Activated CD4-positive, CD25-positive, alpha-beta regulatory T cell treated with anti-CD3 and anti-CD28 coated beads, Interleukin-2, amount 50 U/mL, for 24 hours (primary cell): ENCODE measurements at regions not wholly inside any gene's neighbourhood (a gene's known extent, or its start where the extent isn't known, plus 50 kb on each side); places are given as distances from the start of the nearest gene placed in this dataset.
"Not testable (repeated sequence)": the region's sequence is repeated elsewhere in the genome, so short reads cannot be mapped to it uniquely, and the experiment has no call there.

ENCODE experiments used
- ATAC-seq, 2 donors: fragments of 150-1000 bp; cut with Tn5 transposase; one replicate each; pipeline ENCODE4 v1.10.0; 2021; ENCODE audit warnings: mild to moderate bottlenecking in 1 of 2, moderate library complexity in 1 of 2

DNA sequence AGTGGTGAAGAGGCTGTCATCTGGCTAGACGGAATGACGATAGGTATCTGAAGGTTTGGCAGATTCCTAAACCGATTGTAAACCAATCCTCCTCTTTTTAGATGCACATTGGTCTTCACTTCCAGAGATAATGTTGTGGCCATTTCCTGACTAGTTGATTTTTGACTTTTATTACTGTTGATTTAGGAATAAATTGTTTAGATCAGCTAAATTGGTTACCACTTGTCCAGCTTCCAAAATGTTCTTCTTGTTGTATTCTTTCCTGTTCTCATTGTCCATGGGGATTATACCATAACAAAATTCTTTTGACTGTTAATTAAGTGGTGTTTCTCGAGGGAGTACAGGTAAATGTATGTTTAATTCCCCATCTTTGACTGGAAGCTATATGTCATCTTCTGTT lies 119.7 kb downstream of the MACROH2A1 start:
- no peak for ATAC-seq

DNA sequence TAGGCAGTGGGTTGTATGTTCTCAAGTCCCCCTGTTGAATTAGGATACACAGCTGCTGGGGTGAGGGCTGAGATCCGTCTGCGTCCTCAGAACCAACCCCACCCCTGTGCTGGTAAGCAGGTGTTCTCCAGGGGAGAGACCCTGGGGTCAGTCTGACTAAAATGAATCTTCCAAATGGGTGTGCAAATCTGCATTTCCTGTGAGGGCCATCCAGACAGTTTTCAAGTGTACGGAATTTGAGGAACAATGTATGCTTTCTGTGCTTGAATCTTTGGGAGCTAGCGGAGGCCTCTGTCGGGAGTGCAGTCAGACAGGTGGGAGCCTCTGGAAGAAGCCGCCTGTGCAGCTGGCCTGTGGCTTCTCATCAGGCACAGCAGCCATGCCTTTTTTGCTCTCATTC lies 122.9 kb downstream of the MACROH2A1 start:
- no peak for ATAC-seq

DNA sequence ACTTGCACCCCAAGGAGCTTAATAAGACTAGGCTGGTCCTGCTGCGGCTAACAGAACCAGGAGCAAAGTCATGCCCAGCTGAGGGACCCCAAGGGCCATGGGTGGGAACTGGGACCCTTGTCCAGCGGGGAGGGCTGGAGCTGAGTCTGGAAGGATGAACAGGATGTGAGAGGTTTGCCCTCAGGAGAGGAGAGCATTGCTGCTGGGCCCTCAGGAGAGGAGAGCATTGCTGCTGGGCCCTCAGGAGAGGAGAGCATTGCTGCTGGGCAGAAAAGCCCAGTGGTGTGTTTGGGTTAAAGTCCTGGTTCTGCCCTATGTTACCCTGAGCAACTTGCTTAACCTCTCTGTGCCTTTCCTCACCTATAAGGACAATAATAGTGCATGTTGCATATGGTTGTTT lies 125.8 kb downstream of the MACROH2A1 start:
- peak in 1 of 2 donors; percentile 32 for ATAC-seq

DNA sequence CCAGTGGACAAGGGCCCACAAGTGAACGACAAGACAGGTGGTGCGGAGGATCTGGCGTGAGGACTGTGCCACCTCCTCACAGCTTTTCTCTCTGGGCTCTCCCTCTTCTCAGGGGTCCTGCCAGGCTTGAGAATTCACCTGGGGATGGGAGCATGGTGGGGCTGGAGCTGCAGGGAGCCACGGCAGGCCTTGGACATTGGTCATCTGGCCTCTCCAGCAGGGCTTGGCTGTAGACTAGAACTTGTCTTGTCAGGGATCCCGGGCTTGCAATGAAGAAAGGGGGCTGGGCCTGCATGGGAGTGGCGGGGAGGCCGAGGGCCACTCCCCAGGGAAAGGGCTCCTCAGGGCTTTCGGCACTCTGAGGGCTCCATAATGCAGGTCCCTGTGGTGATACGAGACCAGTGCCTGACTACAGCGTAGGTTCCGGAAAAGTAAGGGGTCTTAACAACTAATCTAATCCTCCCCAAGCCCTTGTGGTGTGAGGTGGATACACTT lies 126.7 kb downstream of the MACROH2A1 start:
- ATAC-seq, result no peak

DNA sequence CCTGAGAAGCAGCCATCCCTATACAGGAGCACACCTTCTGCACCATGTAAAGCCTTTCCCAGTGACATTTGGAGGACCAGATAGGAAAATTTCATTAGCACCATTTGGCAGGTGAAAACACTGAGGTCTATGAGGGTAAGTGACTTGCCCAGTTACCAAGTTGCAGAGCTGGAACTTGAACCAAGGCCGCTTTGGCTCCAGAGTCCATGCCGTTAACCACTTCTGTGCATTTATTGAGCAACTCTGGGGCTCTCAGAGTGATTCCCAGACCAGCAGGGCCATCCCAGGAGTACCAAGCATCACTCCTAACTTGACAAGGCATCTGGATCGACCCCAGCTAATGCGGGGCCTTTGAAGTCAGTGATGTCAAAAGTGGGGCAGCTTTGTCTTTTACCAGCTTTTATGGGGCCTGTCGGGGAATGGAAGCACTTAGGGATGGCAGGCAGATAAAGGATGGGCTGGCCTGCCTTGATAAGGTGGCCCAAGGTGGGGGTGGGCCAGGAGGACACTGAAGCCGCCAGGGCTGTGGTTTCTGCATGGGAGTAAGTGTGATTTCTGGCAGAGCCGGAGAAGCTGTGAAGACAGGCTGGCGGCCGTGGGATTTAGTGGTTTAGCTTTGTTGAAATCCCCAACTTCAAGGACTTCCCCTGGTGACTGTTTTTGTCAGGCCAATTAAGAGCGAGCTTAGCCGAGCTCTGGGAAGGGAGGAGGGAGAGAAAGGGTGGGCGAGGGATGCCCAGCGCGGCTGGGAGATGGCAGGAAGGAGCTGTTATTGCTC lies 127.3 kb downstream of the MACROH2A1 start:
- ATAC-seq, result no peak

DNA sequence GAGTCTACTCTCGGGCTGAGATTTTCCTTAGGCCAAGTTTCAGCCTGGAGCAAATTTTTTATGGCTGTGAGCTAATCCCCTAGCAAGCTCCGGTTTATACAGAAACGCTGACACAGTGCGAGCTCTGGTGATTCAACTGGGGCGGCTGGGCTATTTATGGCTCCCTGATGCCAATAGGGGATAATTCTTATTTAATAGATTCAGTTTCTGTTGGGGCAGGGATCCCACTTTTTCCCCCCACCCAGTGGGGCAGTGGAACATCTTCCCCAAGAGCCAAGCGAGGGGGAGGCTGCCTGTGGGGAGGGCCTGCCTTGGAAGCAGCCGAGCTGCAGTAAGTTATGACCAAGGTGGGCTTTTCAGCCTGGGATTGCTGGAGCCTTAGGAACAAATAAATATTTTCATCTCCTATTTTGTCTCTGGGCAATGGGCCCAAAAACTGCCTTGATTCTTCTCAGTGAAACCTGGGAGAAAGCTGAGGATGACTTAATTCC lies 129.1 kb downstream of the MACROH2A1 start:
- ATAC-seq, result no peak

DNA sequence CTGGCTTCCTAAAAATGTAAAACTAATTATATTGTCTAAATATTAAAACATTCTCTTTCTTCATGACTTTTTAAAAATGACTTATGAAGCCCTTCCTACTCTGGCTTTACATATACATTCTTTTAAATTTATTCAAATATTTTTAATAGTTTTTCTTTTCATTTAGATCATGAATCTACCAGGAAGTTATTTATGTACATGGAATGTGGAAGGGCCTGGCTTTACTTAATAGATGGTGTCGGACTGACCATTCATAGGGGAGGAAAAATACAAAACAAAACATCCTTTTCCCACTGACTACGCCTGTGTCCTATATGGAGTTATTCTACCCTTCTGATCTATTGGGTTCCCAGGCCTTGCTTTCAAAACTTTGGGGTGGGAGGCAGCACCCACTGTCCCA lies 129.8 kb downstream of the MACROH2A1 start:
- ATAC-seq, result no peak

DNA sequence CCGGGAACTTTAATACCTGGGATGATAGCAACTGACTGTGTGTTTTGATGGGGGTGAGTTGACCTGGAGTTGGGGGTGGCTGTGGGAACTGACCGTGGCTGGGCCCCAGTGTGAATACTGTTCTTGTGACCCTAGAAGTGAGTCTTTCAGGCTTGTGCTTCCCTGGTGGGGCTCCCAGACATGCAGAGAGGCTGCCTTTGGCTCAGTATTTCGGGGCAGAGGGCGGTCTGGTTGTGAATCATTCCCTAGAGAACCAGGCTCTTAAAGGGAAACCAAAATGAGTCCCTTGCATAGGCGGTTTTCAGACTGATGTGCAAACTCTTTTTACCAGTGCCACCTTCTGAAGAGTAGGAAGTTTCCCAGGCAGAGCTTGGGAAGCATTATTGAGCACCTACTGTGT lies 132.1 kb downstream of the MACROH2A1 start:
- no peak for ATAC-seq

DNA sequence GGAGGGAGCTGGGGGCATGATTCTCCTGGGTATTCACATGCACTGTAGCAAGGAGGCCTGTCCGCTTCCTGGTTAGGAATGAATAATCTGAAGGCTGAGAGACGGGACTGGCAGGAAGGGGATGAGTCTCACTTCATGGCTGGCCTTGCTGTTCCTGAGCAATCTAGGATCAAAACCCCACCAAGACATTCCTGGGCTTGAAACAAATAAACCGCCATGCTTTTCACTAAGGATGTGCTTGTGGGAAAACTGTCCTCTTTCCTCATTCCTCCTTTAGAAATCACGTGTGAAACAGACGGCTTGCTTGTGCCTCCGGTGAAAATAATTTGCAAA lies 132.8 kb downstream of the MACROH2A1 start:
- ATAC-seq, result no peak

DNA sequence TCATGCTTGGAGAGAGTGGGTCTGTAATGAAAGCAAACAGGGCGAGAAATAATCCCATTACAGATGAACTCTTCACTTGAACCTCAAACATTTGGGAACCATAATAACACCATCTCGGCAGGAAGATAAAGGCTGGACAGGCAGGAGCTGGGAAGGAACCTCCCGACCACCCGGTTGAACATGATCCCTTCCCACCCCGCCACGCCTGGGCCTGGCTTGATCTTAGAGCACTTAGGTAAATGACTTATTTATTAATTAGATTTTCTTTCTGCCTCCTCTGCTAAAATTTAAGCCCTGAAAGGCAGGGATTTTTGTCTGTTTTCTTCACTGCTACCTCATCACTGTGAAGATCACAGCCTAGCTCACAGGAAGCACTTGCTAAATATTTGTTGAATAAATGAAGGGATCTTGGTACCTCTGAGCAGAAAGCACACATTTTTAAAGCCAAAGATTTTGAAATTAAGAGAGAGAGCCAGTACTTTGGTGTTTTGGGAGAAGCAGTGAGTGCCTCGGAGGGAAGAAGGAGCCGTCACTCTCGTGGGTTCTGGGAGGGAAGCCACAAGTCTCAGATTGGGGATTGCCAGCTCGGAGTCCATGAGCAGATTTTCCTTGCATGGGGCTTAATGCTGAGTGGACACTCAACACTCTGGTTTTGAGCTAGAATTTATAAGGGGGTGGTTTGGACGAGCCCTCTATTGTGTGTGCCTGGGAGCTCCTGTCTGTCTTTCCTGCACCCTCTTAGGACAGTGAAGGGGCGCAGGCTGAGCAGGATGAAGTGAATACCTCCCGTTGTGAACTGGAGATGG lies 133.3 kb downstream of the MACROH2A1 start:
- no peak for ATAC-seq

DNA sequence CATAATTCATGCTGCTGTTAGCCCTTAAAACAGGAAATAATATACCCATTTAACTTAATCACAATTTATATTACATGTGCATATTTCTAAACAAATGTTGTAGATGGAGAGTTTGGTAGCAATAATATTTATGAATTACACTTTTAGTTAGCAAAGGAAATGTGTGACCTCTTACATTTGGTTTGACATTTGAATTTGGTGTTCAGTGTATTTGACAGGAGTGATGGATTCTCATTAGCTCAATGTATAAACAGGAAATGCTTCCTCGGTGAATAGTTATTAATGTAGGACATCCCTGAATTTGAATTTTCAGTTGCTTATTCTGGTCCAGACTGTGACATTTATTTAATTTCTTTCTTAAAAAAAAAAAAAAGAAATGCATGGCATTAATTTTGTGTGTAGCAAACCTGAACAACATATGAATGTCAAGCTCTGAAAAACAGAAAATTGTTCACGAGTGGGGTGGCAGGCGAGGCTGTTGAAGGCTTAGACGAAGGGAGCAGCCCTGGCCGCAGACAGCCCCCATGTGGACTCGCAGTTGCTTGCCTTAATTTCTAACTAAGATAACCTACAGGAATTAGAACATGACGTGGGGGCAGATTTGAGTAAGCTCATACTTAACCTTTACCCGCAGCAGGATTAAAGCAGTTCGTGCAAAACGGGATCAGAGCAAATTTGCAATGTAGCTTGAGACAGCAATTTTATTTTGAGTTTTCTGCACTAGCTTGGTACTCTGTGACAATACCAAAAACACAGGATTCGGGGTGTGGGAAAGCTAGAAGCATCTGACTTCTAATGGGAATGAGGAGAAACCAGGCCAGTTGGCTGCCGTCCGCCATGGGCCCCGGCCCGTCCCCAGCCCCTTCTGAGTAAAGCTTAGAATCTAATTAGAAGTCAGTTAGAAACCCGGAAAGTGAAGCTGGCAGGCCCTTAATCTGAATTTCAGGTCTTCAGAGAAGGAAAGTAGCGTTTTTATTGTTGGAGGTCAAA lies 134.3 kb downstream of the MACROH2A1 start:
- no peak for ATAC-seq

DNA sequence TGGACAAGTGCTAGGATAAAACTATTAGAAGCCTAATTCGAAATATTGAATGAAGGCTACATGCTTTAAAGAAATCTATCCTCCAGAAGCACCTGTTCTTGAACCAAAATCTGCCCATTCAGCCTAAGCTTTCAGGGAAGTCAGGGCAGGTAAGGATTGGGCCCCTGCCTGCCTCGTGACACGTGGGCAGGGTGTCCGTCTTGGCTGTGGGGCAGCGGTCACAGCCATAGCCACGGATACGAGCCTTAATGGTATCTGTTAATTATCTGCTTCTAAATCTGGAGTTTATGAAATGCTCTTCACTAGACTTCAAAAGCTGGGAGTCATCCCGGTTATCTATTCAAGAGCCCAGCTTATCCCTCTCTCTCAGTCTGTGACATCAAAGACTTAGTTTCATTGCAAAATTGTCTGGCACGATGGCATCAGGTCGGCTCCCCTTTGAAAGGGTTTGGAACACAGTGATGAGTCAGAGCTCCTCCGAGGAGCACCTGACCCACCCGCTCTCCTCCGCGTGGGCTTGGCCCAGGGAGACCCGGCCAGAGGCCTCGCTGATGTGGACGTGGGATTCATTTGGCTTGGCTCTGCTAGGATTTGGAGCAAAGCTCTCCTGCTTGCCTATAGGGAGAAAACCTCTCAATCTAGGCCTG lies 135.9 kb downstream of the MACROH2A1 start:
- no peak for ATAC-seq

DNA sequence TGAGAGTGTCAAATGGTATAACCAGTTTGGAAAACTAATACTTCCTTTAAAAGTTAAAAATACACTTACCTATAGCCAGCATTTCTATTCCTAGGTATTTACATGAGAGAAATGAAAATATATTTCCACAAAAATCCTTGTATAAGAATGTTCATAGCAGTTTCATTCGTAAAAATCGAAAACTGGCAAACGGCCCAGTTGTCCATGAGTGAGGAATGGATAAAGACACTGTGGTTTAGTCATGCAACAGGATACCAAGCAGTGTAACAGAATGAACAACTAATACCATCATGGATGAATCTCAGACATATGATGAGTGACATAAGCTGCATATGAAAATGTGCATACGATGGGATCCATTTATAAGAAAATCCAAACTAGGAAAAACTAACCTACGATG lies 136.7 kb downstream of the MACROH2A1 start:
- ATAC-seq, result no peak

DNA sequence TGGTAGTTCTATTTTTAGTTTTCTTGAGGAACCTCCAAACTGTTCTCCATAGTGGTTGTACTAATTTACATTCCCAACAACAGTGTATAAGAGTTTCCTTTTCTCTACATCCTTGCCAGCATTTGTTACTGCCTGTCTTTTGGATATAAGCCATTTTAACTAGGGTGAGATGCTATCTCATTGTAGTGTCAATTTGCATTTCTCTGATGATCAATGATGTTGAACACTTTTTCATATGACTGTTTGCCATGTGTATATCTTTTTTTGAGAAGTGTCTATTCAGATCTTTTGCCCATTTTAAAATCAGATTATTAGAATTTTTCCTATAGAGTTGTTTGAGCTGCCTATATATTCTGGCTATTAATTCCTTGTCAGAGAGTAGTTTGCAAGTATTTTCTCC lies 138.9 kb downstream of the MACROH2A1 start:
- not testable (repeated sequence) for ATAC-seq

DNA sequence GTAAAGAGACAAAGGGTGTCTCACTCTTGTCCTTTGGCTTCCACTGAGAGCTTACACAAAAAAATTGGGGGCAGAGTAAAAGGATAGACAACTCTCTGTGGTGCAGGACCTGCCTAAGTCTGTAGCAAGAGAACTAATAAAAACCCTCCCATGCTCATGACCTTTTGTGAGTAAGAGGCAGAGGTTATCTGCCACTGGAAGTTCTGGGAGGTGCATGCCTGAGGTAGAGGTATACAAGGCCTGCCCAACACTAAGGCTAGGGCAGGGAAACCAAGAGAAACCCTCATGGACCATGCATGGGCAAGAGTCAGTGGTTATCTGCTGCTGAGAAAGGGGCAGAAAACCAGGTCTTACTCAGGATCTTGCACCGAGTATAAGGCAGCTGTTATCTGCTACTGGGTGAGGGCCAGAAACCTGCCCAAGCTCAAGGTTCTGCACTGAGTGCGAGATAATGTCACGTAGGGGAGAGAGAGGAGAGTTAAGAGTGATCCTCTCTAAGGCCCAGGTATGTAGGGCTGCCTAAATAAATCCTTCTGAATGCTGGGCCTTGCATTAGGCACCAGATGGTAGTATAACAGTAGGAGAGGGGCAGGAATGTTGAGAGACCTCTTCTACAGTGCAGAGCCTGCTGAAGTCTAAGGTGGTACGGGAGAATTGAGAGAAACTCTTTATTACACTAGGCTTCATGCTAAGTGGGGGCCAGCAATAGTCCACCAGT lies 143.4 kb downstream of the MACROH2A1 start:
- ATAC-seq, result no peak

DNA sequence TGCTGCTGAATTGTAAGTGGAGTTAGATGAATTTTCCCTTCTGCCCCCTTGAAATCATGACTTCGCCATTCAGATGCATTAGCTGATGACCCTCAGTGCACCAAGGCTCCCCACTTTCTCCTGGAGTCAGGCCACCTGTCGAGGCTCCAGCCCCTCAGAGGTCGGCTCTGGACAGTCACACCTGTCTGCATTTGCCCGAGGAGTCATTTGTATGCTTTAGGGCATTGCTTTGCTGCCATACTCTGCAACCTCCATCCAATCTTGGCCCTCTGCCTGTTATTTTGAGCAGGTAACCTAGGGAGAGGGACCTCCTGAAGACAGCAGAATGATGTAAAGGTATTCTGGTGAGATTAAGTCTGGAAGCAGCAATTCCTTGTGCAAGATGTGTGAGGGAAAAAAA lies 144.8 kb downstream of the MACROH2A1 start:
- ATAC-seq, result no peak

DNA sequence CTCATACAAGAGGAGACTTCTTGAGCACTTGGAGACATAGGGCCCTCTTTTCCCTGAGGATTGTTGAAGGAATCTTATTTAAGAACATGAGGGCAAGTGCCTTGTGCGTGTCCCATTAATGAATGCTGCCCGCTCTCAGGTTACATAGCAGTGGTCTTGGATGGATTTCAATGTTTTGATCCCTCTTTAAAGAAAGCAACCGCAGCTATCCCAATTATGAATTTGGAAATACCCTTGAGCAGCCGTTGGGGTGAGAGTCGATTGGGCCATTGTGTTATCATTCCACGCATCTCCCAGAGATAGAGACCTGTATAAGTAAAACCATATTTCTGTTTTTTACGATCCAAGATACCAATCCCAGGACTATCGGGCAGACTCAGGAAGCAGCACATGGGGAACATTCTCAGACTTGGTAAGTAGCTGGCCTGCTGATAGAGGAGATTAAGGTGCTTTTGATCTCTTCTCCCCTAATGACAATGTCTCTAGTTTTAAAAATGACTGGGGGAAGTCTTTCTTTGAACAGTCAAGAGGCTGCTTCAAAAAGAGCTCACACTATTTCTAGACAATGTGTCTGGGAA lies 145.3 kb downstream of the MACROH2A1 start:
- ATAC-seq, result no peak

DNA sequence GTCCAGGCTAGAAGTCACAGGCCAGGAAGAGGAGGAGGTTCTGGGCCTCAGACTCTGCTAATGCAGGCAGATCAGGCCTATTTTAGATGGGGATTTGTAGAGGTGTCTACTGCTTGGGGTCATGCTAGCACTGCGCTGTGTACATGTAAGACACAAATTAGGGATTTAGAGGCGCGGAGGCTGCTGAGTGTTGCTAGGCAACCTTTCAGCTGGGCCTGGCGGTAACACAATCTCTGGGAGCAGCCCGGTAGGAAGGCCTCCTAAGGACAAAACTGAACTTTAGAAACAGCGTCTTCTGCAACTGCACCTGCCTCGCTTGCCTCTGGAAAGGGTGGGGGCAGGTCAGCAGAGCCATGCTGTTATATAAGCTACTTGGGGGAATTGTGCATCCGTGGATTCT lies 147.9 kb downstream of the MACROH2A1 start:
- ATAC-seq, result no peak

DNA sequence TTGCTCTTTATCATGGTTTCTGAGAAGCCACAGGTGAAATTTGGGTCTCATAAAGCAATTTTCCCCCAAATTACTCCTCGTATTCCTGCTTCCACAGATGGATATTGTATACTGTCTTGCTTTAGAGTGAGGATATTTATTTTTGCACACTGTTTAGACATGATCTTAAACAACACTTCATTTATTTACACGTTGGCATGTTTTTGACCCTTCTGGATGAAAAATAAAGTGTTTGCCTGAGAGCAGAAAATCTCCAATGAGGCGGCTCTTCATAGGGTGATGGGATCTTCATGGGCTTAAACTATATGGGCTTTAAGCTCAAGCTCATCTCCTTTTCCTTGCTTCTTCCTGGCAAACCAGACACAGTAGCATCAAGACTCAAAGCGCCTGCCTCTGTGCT lies 148.4 kb downstream of the MACROH2A1 start:
- ATAC-seq, result no peak

DNA sequence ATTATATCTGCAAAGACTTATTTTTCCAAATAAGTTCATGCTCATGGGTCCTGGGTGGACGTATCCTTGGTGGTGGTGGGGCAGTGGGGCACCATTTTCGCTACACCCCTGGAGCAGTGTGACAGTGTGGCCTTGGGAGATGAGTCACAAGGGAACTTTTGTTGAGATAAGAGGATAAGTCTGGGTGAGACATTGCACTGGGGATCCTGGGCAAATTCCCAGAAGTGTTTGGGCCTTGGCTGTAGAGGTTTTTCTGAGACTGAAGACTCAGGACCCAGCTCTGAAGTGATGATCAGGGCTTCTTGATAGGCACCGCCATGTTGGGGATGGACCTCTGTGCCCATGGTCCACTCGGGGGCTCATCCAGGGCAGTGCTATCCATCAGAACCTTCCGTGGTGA lies 149.4 kb downstream of the MACROH2A1 start:
- ATAC-seq, result no peak

DNA sequence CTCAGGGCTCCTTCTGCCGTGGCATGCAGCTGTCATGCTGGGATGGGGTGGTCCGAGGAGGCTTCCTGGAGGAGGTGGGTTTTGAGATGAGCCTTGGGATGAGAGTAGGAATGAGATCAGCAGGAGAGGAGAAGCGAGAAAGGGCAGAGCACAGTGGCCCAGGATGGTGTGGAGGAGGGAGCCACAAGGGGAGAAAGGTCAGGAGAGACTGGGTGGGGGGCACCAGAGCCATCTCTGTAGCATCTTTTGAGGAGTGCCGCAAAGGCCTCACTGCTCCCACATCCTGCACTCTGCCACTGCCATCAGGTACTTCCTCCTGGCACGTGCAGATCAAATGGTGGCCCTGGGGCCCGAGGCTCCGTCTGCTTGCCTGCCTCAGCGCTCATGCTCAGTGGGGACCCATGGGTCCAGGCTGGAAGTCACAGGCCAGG lies 150.2 kb downstream of the MACROH2A1 start:
- ATAC-seq, result no peak
